ENCODE measurements at regions not wholly inside any gene's neighbourhood (a gene's known extent, or its start where the extent isn't known, plus 50 kb on each side); places are given as distances from the start of the nearest gene placed in this dataset.
"Not testable (repeated sequence)": the region's sequence is repeated elsewhere in the genome, so short reads cannot be mapped to it uniquely, and the experiment has no call there.

DNA sequence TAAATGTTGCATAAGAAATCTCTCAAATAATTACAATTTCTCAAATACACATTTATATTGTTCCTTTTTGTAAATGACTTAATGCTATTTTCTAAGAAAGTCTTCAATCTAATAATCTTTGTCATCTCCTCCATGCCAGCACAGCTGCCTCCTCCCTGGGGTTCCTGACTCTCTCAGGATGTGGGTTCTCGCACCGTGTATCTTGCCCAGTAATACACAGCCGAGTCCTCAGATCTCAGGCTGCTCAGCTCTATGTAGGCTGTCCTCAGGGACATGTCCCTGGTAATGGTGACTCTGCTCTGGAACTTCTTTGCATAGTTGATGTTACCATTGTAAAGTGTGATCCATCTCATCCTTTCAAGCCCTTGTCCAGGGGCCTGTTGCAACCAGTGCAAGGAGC is 1223.7 kb downstream of the TMEM121 start:
- H3K27me3 Mint-ChIP-seq (ENCODE audit: low read depth in 2 of 2); H3K4me1 ChIP-seq (ENCODE audit: control insufficient read depth, insufficient read depth, low read length); H3K27ac Mint-ChIP-seq; H3K36me3 Mint-ChIP-seq; intact Hi-C loops (cut with micrococcal nuclease); H3K27me3 ChIP-seq (ENCODE audit: control insufficient read depth, insufficient read depth, low read length); H3K9me3 Mint-ChIP-seq; H3K4me3 ChIP-seq (ENCODE audit: low read length); H3K4me3 Mint-ChIP-seq; DNase-seq; H3K9me3 ChIP-seq (ENCODE audit: control insufficient read depth, insufficient read depth, low read length); H3K27ac ChIP-seq (ENCODE audit: low read length); H3K36me3 ChIP-seq (ENCODE audit: control insufficient read depth, insufficient read depth, low read length): not testable (repeated sequence)
- WGBS (ENCODE audit: insufficient coverage), result no CpG with 5 or more reads among the region's 3 CpGs
- ATAC-seq, result peak in 2 of 3 donors; percentile 24 to 39
- H3K4me1 Mint-ChIP-seq, result peaks cover 0 to 25% of the 10 kb centered on the region in 2 donors

GRCh38 chr14:106753751-106754150 is 1227.4 kb downstream of the TMEM121 start:
- H3K4me3 Mint-ChIP-seq; H3K27ac ChIP-seq (ENCODE audit: low read length); H3K27me3 Mint-ChIP-seq (ENCODE audit: low read depth in 2 of 2); ATAC-seq; DNase-seq; H3K36me3 Mint-ChIP-seq; H3K36me3 ChIP-seq (ENCODE audit: control insufficient read depth, insufficient read depth, low read length); H3K4me3 ChIP-seq (ENCODE audit: low read length); H3K9me3 Mint-ChIP-seq; intact Hi-C loops (cut with micrococcal nuclease); H3K27me3 ChIP-seq (ENCODE audit: control insufficient read depth, insufficient read depth, low read length); H3K9me3 ChIP-seq (ENCODE audit: control insufficient read depth, insufficient read depth, low read length); H3K27ac Mint-ChIP-seq; H3K4me1 ChIP-seq (ENCODE audit: control insufficient read depth, insufficient read depth, low read length); H3K4me1 Mint-ChIP-seq: not testable (repeated sequence)
- no CpG with 5 or more reads among the region's 4 CpGs for WGBS (ENCODE audit: insufficient coverage)

- H3K4me3 Mint-ChIP-seq; H3K36me3 ChIP-seq (ENCODE audit: control insufficient read depth, insufficient read depth, low read length); H3K27me3 Mint-ChIP-seq (ENCODE audit: low read depth in 2 of 2); intact Hi-C loops (cut with micrococcal nuclease); H3K36me3 Mint-ChIP-seq; ATAC-seq; H3K27ac Mint-ChIP-seq; H3K27ac ChIP-seq (ENCODE audit: low read length); H3K9me3 Mint-ChIP-seq; H3K4me1 Mint-ChIP-seq; H3K27me3 ChIP-seq (ENCODE audit: control insufficient read depth, insufficient read depth, low read length); H3K4me3 ChIP-seq (ENCODE audit: low read length); H3K9me3 ChIP-seq (ENCODE audit: control insufficient read depth, insufficient read depth, low read length); H3K4me1 ChIP-seq (ENCODE audit: control insufficient read depth, insufficient read depth, low read length); DNase-seq: not testable (repeated sequence)
- no CpG with 5 or more reads among the region's 6 CpGs for WGBS (ENCODE audit: insufficient coverage)
Measured at GRCh38 chr14:106757444-106757843, 1231.1 kb downstream of the TMEM121 start.

DNA sequence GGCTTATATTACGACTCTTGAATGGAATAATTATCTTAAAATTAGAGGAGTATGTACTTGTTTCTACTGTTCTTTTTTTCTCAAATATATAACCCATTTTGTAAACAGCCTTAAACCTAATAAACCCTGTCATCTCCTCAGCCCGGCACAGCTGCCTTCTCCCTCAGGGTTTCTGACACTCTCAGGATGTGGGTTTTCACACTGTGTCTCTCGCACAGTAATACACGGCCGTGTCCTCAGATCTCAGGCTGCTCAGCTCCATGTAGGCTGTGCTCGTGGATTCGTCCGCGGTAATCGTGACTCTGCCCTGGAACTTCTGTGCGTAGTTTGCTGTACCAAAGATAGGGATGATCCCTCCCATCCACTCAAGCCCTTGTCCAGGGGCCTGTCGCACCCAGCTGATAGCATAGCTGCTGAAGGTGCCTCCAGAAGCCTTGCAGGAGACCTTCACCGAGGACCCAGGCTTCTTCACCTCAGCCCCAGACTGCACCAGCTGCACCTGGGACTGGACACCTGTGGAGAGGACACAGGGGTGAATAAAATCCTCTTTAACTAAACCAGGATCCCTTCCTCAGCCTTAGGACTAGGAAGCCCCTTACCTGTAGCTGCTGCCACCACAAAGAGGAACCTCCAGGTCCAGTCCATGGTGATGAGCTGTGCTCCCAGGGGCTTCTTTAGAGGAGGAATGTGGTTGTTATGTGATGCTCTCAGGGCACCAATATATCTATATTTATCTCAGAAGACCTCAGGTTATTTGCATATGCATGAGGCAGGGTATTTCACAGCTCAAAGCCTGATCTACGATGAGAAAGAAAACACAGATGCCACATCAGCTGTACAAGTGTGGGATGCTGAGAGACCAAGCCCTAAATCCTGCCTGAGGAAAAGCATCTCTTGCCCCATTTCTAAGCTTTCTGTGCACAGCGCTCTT is 1235.8 kb downstream of the TMEM121 start:
- H3K9me3 Mint-ChIP-seq; H3K9me3 ChIP-seq (ENCODE audit: control insufficient read depth, insufficient read depth, low read length); H3K27me3 Mint-ChIP-seq (ENCODE audit: low read depth in 2 of 2); H3K36me3 Mint-ChIP-seq; H3K27ac ChIP-seq (ENCODE audit: low read length); H3K36me3 ChIP-seq (ENCODE audit: control insufficient read depth, insufficient read depth, low read length); H3K4me3 ChIP-seq (ENCODE audit: low read length); H3K27ac Mint-ChIP-seq; H3K27me3 ChIP-seq (ENCODE audit: control insufficient read depth, insufficient read depth, low read length): not testable (repeated sequence)
- peaks cover 10% of the 10 kb centered on the region for H3K4me1 ChIP-seq (ENCODE audit: control insufficient read depth, insufficient read depth, low read length)
- intact Hi-C loops (cut with micrococcal nuclease), result loop anchor here (2.0 kb wide), 1 partner anchor 47 kb away; no protein-coding TSS in a partner anchor
- DNase-seq, result peak in 1 of 2 donors; percentile 52
- WGBS (ENCODE audit: insufficient coverage), result no CpG with 5 or more reads among the region's 15 CpGs
- H3K4me3 Mint-ChIP-seq, result peak overlapping the region; percentile 40
- peak; percentile 60 to 74 (median 71) for ATAC-seq
- H3K4me1 Mint-ChIP-seq, result peaks cover 20 to 27% of the 10 kb centered on the region in 2 donors

- intact Hi-C loops (cut with micrococcal nuclease); H3K36me3 ChIP-seq (ENCODE audit: control insufficient read depth, insufficient read depth, low read length); H3K4me3 Mint-ChIP-seq; H3K9me3 Mint-ChIP-seq; H3K4me3 ChIP-seq (ENCODE audit: low read length); H3K9me3 ChIP-seq (ENCODE audit: control insufficient read depth, insufficient read depth, low read length); H3K36me3 Mint-ChIP-seq; H3K27me3 ChIP-seq (ENCODE audit: control insufficient read depth, insufficient read depth, low read length); H3K27ac ChIP-seq (ENCODE audit: low read length): not testable (repeated sequence)
- Mint-ChIP-seq H3K27me3 (ENCODE audit: low read depth in 2 of 2) (peaks cover 0 to 16% of the 10 kb centered on the region in 2 donors), H3K27ac (peak overlapping the region; percentile 21 to 57), H3K4me1 (peaks cover 28 to 35% of the 10 kb centered on the region in 2 donors)
- DNase-seq, result peak in 1 of 2 donors; percentile 55
- peak; percentile 89 to 95 (median 90) for ATAC-seq
- TF ChIP-seq, protein P1, sequence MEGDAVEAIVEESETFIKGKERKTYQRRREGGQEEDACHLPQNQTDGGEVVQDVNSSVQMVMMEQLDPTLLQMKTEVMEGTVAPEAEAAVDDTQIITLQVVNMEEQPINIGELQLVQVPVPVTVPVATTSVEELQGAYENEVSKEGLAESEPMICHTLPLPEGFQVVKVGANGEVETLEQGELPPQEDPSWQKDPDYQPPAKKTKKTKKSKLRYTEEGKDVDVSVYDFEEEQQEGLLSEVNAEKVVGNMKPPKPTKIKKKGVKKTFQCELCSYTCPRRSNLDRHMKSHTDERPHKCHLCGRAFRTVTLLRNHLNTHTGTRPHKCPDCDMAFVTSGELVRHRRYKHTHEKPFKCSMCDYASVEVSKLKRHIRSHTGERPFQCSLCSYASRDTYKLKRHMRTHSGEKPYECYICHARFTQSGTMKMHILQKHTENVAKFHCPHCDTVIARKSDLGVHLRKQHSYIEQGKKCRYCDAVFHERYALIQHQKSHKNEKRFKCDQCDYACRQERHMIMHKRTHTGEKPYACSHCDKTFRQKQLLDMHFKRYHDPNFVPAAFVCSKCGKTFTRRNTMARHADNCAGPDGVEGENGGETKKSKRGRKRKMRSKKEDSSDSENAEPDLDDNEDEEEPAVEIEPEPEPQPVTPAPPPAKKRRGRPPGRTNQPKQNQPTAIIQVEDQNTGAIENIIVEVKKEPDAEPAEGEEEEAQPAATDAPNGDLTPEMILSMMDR (IDR thresholded peaks at IDR 0.05), result peak; percentile 65
- peaks cover 10% of the 10 kb centered on the region for H3K4me1 ChIP-seq (ENCODE audit: control insufficient read depth, insufficient read depth, low read length)
- 28% methylated on average over 7 of the region's 11 CpGs for WGBS (ENCODE audit: insufficient coverage)
Measured at GRCh38 chr14:106764968-106765369, 1238.6 kb downstream of the TMEM121 start.

All from natural killer cell (primary cell).